H9 (cell line): ENCODE measurements at regions not wholly inside any gene's neighbourhood (a gene's known extent, or its start where the extent isn't known, plus 50 kb on each side); places are given as distances from the start of the nearest gene placed in this dataset.

Experiments
- DNase-seq: peaks from one replicate; pipeline ENCODE4 v3.0.0-alpha.2; 2017
- H2AFZ ChIP-seq: one replicate; pipeline ENCODE4 v1.6.1; 2013; ENCODE audit warnings: mild to moderate bottlenecking, low read length, control low read depth, moderate library complexity
- H2AK5ac ChIP-seq: 2 replicates; pipeline ENCODE4 v1.6.1; 2013; ENCODE audit warnings: low read length, control low read depth, mixed read lengths; ENCODE audit not compliant: insufficient read length
- H2BK120ac ChIP-seq: one replicate; pipeline ENCODE4 v1.6.1; 2013; ENCODE audit warnings: low read depth, mild to moderate bottlenecking, low read length, control low read depth, inconsistent platforms; ENCODE audit not compliant: poor library complexity, severe bottlenecking
- H2BK12ac ChIP-seq: 2 replicates; pipeline ENCODE4 v1.6.1; 2013; ENCODE audit warnings: low read length, control low read depth, mixed read lengths, low read depth; ENCODE audit not compliant: insufficient read length
- H2BK15ac ChIP-seq: 2 replicates; pipeline ENCODE4 v1.6.1; 2013; ENCODE audit warnings: low read depth, low read length, control low read depth
- H2BK20ac ChIP-seq: one replicate; pipeline ENCODE4 v1.6.1; 2013; ENCODE audit warnings: low read depth, mild to moderate bottlenecking, low read length, control low read depth, inconsistent platforms; ENCODE audit not compliant: poor library complexity, severe bottlenecking
- H2BK5ac ChIP-seq: 2 replicates; pipeline ENCODE4 v1.6.1; 2013; ENCODE audit warnings: low read length, control low read depth, mixed read lengths; ENCODE audit not compliant: insufficient read length
- H3K14ac ChIP-seq: 2 replicates; pipeline ENCODE4 v1.6.1; 2013; ENCODE audit warnings: low read length, control low read depth; ENCODE audit not compliant: insufficient read depth
- H3K18ac ChIP-seq: 2 replicates; pipeline ENCODE4 v1.6.1; 2013; ENCODE audit warnings: low read depth, mild to moderate bottlenecking, mixed read lengths, low read length, control low read depth; ENCODE audit not compliant: insufficient read length
- H3K23ac ChIP-seq: 2 replicates; pipeline ENCODE4 v1.6.1; 2013; ENCODE audit warnings: low read length, control low read depth, mixed read lengths, low read depth; ENCODE audit not compliant: insufficient read length
- H3K23me2 ChIP-seq: 2 replicates; pipeline ENCODE4 v1.6.1; 2013; ENCODE audit warnings: low read depth, mild to moderate bottlenecking, mixed read lengths, low read length, control low read depth; ENCODE audit not compliant: insufficient read length, poor library complexity, severe bottlenecking
- H3K27ac ChIP-seq: 2 replicates; pipeline ENCODE4 v1.5.1; 2013; ENCODE audit warnings: low read length, control low read depth, mixed read lengths, low read depth; ENCODE audit not compliant: insufficient read length
- H3K27me3 ChIP-seq: 2 replicates; pipeline ENCODE4 v1.6.1; 2013; ENCODE audit warnings: low read length, control low read depth, inconsistent platforms; ENCODE audit not compliant: insufficient read depth
- H3K4ac ChIP-seq: 2 replicates; pipeline ENCODE4 v1.6.1; 2013; ENCODE audit warnings: low read depth, mild to moderate bottlenecking, control low read depth, inconsistent platforms, low read length, moderate library complexity
- H3K4me1 ChIP-seq: 2 replicates; pipeline ENCODE4 v1.6.1; 2013; ENCODE audit warnings: low read length, control low read depth, inconsistent platforms; ENCODE audit not compliant: insufficient read depth
- H3K4me2 ChIP-seq: 2 replicates; pipeline ENCODE4 v1.6.1; 2013; ENCODE audit warnings: low read length, control low read depth, mixed read lengths; ENCODE audit not compliant: insufficient read length, insufficient read depth
- H3K56ac ChIP-seq: 2 replicates; pipeline ENCODE4 v1.6.1; 2013; ENCODE audit warnings: low read depth, mild to moderate bottlenecking, mixed read lengths, low read length, control low read depth; ENCODE audit not compliant: insufficient read length
- H3K79me1 ChIP-seq: 2 replicates; pipeline ENCODE4 v1.6.1; 2013; ENCODE audit warnings: low read depth, mild to moderate bottlenecking, moderate library complexity, low read length, control low read depth, inconsistent platforms; ENCODE audit not compliant: insufficient read depth, poor library complexity, severe bottlenecking
- H3K79me2 ChIP-seq: 2 replicates; pipeline ENCODE4 v1.6.1; 2013; ENCODE audit warnings: low read length, control low read depth, inconsistent platforms; ENCODE audit not compliant: insufficient read depth
- H3K9ac ChIP-seq: 2 replicates; pipeline ENCODE4 v1.6.1; 2013; ENCODE audit warnings: low read length, control low read depth, mixed read lengths; ENCODE audit not compliant: insufficient read length; ENCODE audit errors: extremely low read depth
- H3K9me3 ChIP-seq: one replicate; pipeline ENCODE4 v1.6.1; 2013; ENCODE audit warnings: low read depth, low read length, inconsistent platforms; ENCODE audit not compliant: control insufficient read depth
- H3T11ph ChIP-seq: one replicate; pipeline ENCODE4 v1.6.1; 2013; ENCODE audit warnings: mild to moderate bottlenecking, low read length, control low read depth, inconsistent platforms
- H4K20me1 ChIP-seq: one replicate; pipeline ENCODE4 v1.6.1; 2013; ENCODE audit not compliant: control insufficient read depth, insufficient read length, insufficient read depth
- H4K5ac ChIP-seq: 2 replicates; pipeline ENCODE4 v1.6.1; 2013; ENCODE audit warnings: low read depth, mild to moderate bottlenecking, mixed read lengths, low read length, control low read depth; ENCODE audit not compliant: insufficient read length
- H4K8ac ChIP-seq: replicated peaks from 2 replicates; pipeline ENCODE4 v1.6.1; 2013; ENCODE audit warnings: low read length, control low read depth, mixed read lengths, low read depth; ENCODE audit not compliant: insufficient read length
- H4K91ac ChIP-seq: 2 replicates; pipeline ENCODE4 v1.6.1; 2013; ENCODE audit warnings: low read depth, mild to moderate bottlenecking, moderate library complexity, mixed read lengths, low read length, control low read depth; ENCODE audit not compliant: insufficient read length
- H3K27ac Mint-ChIP-seq, 3 experiments: 2 replicates in 2 of 3; 3 replicates in 1 of 3; pipeline ENCODE4 v1.8.0; 2020 to 2021; ENCODE audit warnings: mixed read lengths in 3 of 3, mild to moderate bottlenecking in 1 of 3, moderate library complexity in 1 of 3
- H3K27me3 Mint-ChIP-seq: 2 replicates; pipeline ENCODE4 v1.8.0; 2021; ENCODE audit warnings: low read depth, mild to moderate bottlenecking, moderate library complexity, mixed read lengths
- H3K36me3 Mint-ChIP-seq, 3 experiments: 2 replicates in 2 of 3; 3 replicates in 1 of 3; pipeline ENCODE4 v1.8.0; 2020 to 2021; ENCODE audit warnings: low read depth in 3 of 3, mixed read lengths in 3 of 3; ENCODE audit not compliant: insufficient read depth in 1 of 3
- H3K4me1 Mint-ChIP-seq, 2 experiments: 2 replicates each; pipeline ENCODE4 v1.8.0; 2020; ENCODE audit warnings: mixed read lengths in 2 of 2
- H3K4me3 Mint-ChIP-seq, 2 experiments: 2 replicates in 1 of 2; 3 replicates in 1 of 2; pipeline ENCODE4 v1.8.0; 2020 to 2021; ENCODE audit warnings: mild to moderate bottlenecking in 2 of 2, mixed read lengths in 2 of 2, moderate library complexity in 1 of 2
- H3K9me3 Mint-ChIP-seq, 2 experiments: 2 replicates in 1 of 2; 3 replicates in 1 of 2; pipeline ENCODE4 v1.8.0; 2020; ENCODE audit warnings: mild to moderate bottlenecking in 2 of 2, mixed read lengths in 2 of 2, moderate library complexity in 1 of 2
- TF ChIP-seq, protein P1 (sequence below): fragments of 200-600 bp; sonication (generic); conservative IDR thresholded peaks from 3 replicates; pipeline ENCODE4 v1.8.0; 2021; ENCODE audit warnings: antibody characterized with exemption, mild to moderate bottlenecking

GRCh38 chr15:31591908-31592307, 265.3 kb downstream of the KLF13 start:
- no peaks in the 10 kb centered on the region for H3K27me3 Mint-ChIP-seq
- Histone ChIP-seq H3K4ac (no peak overlapping the region), H2BK120ac (no peak overlapping the region), H3K79me2 (no peaks in the 10 kb centered on the region), H3K27ac (no peak overlapping the region), H3K4me2 (no peak overlapping the region), H4K91ac (no peak overlapping the region), H4K8ac (no peak overlapping the region), H3K9ac (no peak overlapping the region), H4K20me1 (no peaks in the 10 kb centered on the region), H3K14ac (no peak overlapping the region), H3K18ac (no peak overlapping the region), H2AK5ac (no peak overlapping the region), H3K23ac (no peak overlapping the region), H2AFZ (no peak overlapping the region), H3K23me2 (no peaks in the 10 kb centered on the region), H2BK5ac (no peak overlapping the region), H2BK12ac (no peak overlapping the region), H3K56ac (no peak overlapping the region), H3K79me1 (no peaks in the 10 kb centered on the region), H2BK15ac (no peak overlapping the region), H2BK20ac (no peak overlapping the region), H4K5ac (no peak overlapping the region), H3T11ph (no peak overlapping the region), H3K9me3 (no peaks in the 10 kb centered on the region), H3K27me3 (no peaks in the 10 kb centered on the region), H3K4me1 (peaks cover 4% of the 10 kb centered on the region; the same call in 1 of the 2 replicates)
- H3K4me1 Mint-ChIP-seq = peaks cover 6 to 9% of the 10 kb centered on the region in 2 experiments
- no peak overlapping the region for H3K4me3 Mint-ChIP-seq
- DNase-seq = no peak
- TF ChIP-seq, protein P1, sequence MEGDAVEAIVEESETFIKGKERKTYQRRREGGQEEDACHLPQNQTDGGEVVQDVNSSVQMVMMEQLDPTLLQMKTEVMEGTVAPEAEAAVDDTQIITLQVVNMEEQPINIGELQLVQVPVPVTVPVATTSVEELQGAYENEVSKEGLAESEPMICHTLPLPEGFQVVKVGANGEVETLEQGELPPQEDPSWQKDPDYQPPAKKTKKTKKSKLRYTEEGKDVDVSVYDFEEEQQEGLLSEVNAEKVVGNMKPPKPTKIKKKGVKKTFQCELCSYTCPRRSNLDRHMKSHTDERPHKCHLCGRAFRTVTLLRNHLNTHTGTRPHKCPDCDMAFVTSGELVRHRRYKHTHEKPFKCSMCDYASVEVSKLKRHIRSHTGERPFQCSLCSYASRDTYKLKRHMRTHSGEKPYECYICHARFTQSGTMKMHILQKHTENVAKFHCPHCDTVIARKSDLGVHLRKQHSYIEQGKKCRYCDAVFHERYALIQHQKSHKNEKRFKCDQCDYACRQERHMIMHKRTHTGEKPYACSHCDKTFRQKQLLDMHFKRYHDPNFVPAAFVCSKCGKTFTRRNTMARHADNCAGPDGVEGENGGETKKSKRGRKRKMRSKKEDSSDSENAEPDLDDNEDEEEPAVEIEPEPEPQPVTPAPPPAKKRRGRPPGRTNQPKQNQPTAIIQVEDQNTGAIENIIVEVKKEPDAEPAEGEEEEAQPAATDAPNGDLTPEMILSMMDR = no peak
- peaks cover 0 to under 1% of the 10 kb centered on the region in 2 experiments; a peak in 1 of 5 replicates for H3K9me3 Mint-ChIP-seq
- H3K36me3 Mint-ChIP-seq = no peaks in the 10 kb centered on the region
- no peak overlapping the region for H3K27ac Mint-ChIP-seq
